C4-2B (cell line): ENCODE measurements at regions not wholly inside any gene's neighbourhood (a gene's known extent, or its start where the extent isn't known, plus 50 kb on each side); places are given as distances from the start of the nearest gene placed in this dataset.

Source experiments
- H3K27ac ChIP-seq: fragments of 450-650 bp; 2 replicates; pipeline ENCODE4 v1.5.1; 2017
- CTCF ChIP-seq: fragments of 450-650 bp; conservative IDR thresholded peaks from 2 replicates; pipeline ENCODE4 v1.5.1; 2017; ENCODE audit warnings: mild to moderate bottlenecking
- ZFX ChIP-seq: fragments of 450-650 bp; IDR thresholded peaks from 2 replicates; pipeline ENCODE4 v1.6.1; 2017

GRCh38 chr21:39124681-39125251, 58.5 kb downstream of the PSMG1 start:
- TF ChIP-seq ZFX (no peak), CTCF (no peak)

GRCh38 chr21:39123375-39123774, 59.9 kb downstream of the PSMG1 start:
- TF ChIP-seq ZFX (no peak), CTCF (no peak)
- no peak overlapping the region for H3K27ac ChIP-seq

More at GRCh38 chr21:39124681-39125251, 58.5 kb downstream of the PSMG1 start:
- H3K27ac ChIP-seq, result no peak overlapping the region

- no peak for TF ChIP-seq CTCF
- TF ChIP-seq ZFX, result no peak
- no peak overlapping the region for H3K27ac ChIP-seq
Observed at GRCh38 chr21:39121600-39122355, 61.5 kb downstream of the PSMG1 start.

- H3K27ac ChIP-seq, result no peak overlapping the region
- TF ChIP-seq ZFX, result no peak
Observed at GRCh38 chr21:39120876-39121599, 62.2 kb downstream of the PSMG1 start.

GRCh38 chr21:39119891-39120290, 63.4 kb downstream of the PSMG1 start:
- TF ChIP-seq CTCF (no peak), ZFX (no peak)
- no peak overlapping the region for H3K27ac ChIP-seq

GRCh38 chr21:39118604-39119215, 64.5 kb downstream of the PSMG1 start:
- TF ChIP-seq ZFX (no peak), CTCF (no peak)
- no peak overlapping the region for H3K27ac ChIP-seq

GRCh38 chr21:39118061-39118460, 65.2 kb downstream of the PSMG1 start:
- H3K27ac ChIP-seq, result no peak overlapping the region
- no peak for TF ChIP-seq ZFX
- TF ChIP-seq CTCF, result no peak
